ENCODE measurements at regions not wholly inside any gene's neighbourhood (a gene's known extent, or its start where the extent isn't known, plus 50 kb on each side); places are given as distances from the start of the nearest gene placed in this dataset.
"Not testable (repeated sequence)": the region's sequence is repeated elsewhere in the genome, so short reads cannot be mapped to it uniquely, and the experiment has no call there.

- Histone ChIP-seq H3K27me3 (ENCODE audit: control insufficient read depth in 1 of 2, insufficient read depth in 2 of 2, low read length in 2 of 2) (no peaks in the 10 kb centered on the region), H3K4me3 (ENCODE audit: low read depth in 1 of 2, low read length in 2 of 2) (no peak overlapping the region), H3K36me3 (ENCODE audit: insufficient read depth, low read length) (no peaks in the 10 kb centered on the region), H3K9me3 (ENCODE audit: low read length) (no peaks in the 10 kb centered on the region), H3K4me1 (ENCODE audit: insufficient read depth, low read length) (no peaks in the 10 kb centered on the region), H3K27ac (ENCODE audit: low read depth, low read length) (no peak overlapping the region), H3K9ac (ENCODE audit: low read length) (no peak overlapping the region)
These were observed 2197.0 kb upstream of the RAG2 start for GRCh38 chr11:38795027-38795426.

- no peak overlapping the region for H3K9ac ChIP-seq (ENCODE audit: low read length)
- no peaks in the 10 kb centered on the region for H3K4me1 ChIP-seq (ENCODE audit: insufficient read depth, low read length)
- H3K27ac ChIP-seq (ENCODE audit: low read depth, low read length) = no peak overlapping the region
- H3K9me3 ChIP-seq (ENCODE audit: low read length) = no peaks in the 10 kb centered on the region
- H3K27me3 ChIP-seq (ENCODE audit: control insufficient read depth in 1 of 2, insufficient read depth in 2 of 2, low read length in 2 of 2) = no peaks in the 10 kb centered on the region
- H3K36me3 ChIP-seq (ENCODE audit: insufficient read depth, low read length) = no peaks in the 10 kb centered on the region
- no peak overlapping the region for H3K4me3 ChIP-seq (ENCODE audit: low read depth in 1 of 2, low read length in 2 of 2)
These were observed 2193.4 kb upstream of the RAG2 start for GRCh38 chr11:38791346-38791961.

- no peak overlapping the region for H3K9ac ChIP-seq (ENCODE audit: low read length)
- no peak overlapping the region for H3K27ac ChIP-seq (ENCODE audit: low read depth, low read length)
- H3K36me3 ChIP-seq (ENCODE audit: insufficient read depth, low read length) = no peaks in the 10 kb centered on the region
- no peaks in the 10 kb centered on the region for H3K27me3 ChIP-seq (ENCODE audit: control insufficient read depth in 1 of 2, insufficient read depth in 2 of 2, low read length in 2 of 2)
- no peak overlapping the region for H3K4me3 ChIP-seq (ENCODE audit: low read depth in 1 of 2, low read length in 2 of 2)
- no peaks in the 10 kb centered on the region for H3K4me1 ChIP-seq (ENCODE audit: insufficient read depth, low read length)
- no peaks in the 10 kb centered on the region for H3K9me3 ChIP-seq (ENCODE audit: low read length)
These were observed 2190.5 kb upstream of the RAG2 start for GRCh38 chr11:38788561-38788960.

GRCh38 chr11:38784164-38784563 lies 2186.1 kb upstream of the RAG2 start:
- Histone ChIP-seq H3K4me1 (ENCODE audit: insufficient read depth, low read length) (no peaks in the 10 kb centered on the region), H3K9ac (ENCODE audit: low read length) (no peak overlapping the region), H3K4me3 (ENCODE audit: low read depth in 1 of 2, low read length in 2 of 2) (no peak overlapping the region), H3K27me3 (ENCODE audit: control insufficient read depth in 1 of 2, insufficient read depth in 2 of 2, low read length in 2 of 2) (no peaks in the 10 kb centered on the region), H3K9me3 (ENCODE audit: low read length) (no peaks in the 10 kb centered on the region), H3K27ac (ENCODE audit: low read depth, low read length) (no peak overlapping the region), H3K36me3 (ENCODE audit: insufficient read depth, low read length) (no peaks in the 10 kb centered on the region)

- no peak overlapping the region for H3K4me3 ChIP-seq (ENCODE audit: low read depth in 1 of 2, low read length in 2 of 2)
- H3K27me3 ChIP-seq (ENCODE audit: control insufficient read depth in 1 of 2, insufficient read depth in 2 of 2, low read length in 2 of 2) = no peaks in the 10 kb centered on the region
- no peak overlapping the region for H3K9ac ChIP-seq (ENCODE audit: low read length)
- no peaks in the 10 kb centered on the region for H3K36me3 ChIP-seq (ENCODE audit: insufficient read depth, low read length)
- no peak overlapping the region for H3K27ac ChIP-seq (ENCODE audit: low read depth, low read length)
- H3K9me3 ChIP-seq (ENCODE audit: low read length) = no peaks in the 10 kb centered on the region
- H3K4me1 ChIP-seq (ENCODE audit: insufficient read depth, low read length) = no peaks in the 10 kb centered on the region
These were observed 2168.8 kb upstream of the RAG2 start for GRCh38 chr11:38766796-38767195.

GRCh38 chr11:38759394-38759793 lies 2161.4 kb upstream of the RAG2 start:
- Histone ChIP-seq H3K4me1 (ENCODE audit: insufficient read depth, low read length) (no peaks in the 10 kb centered on the region), H3K9me3 (ENCODE audit: low read length) (no peaks in the 10 kb centered on the region), H3K27me3 (ENCODE audit: control insufficient read depth in 1 of 2, insufficient read depth in 2 of 2, low read length in 2 of 2) (no peaks in the 10 kb centered on the region), H3K4me3 (ENCODE audit: low read depth in 1 of 2, low read length in 2 of 2) (no peak overlapping the region), H3K27ac (ENCODE audit: low read depth, low read length) (no peak overlapping the region), H3K9ac (ENCODE audit: low read length) (no peak overlapping the region), H3K36me3 (ENCODE audit: insufficient read depth, low read length) (no peaks in the 10 kb centered on the region)

GRCh38 chr11:38756537-38756936 lies 2158.5 kb upstream of the RAG2 start:
- Histone ChIP-seq H3K27ac (ENCODE audit: low read depth, low read length) (no peak overlapping the region), H3K4me3 (ENCODE audit: low read depth in 1 of 2, low read length in 2 of 2) (no peak overlapping the region), H3K4me1 (ENCODE audit: insufficient read depth, low read length) (no peaks in the 10 kb centered on the region), H3K27me3 (ENCODE audit: control insufficient read depth in 1 of 2, insufficient read depth in 2 of 2, low read length in 2 of 2) (no peaks in the 10 kb centered on the region), H3K9me3 (ENCODE audit: low read length) (no peaks in the 10 kb centered on the region), H3K9ac (ENCODE audit: low read length) (no peak overlapping the region), H3K36me3 (ENCODE audit: insufficient read depth, low read length) (no peaks in the 10 kb centered on the region)

- Histone ChIP-seq H3K36me3 (ENCODE audit: insufficient read depth, low read length) (no peaks in the 10 kb centered on the region), H3K9me3 (ENCODE audit: low read length) (no peaks in the 10 kb centered on the region), H3K4me1 (ENCODE audit: insufficient read depth, low read length) (no peaks in the 10 kb centered on the region), H3K27ac (ENCODE audit: low read depth, low read length) (no peak overlapping the region), H3K9ac (ENCODE audit: low read length) (no peak overlapping the region), H3K4me3 (ENCODE audit: low read depth in 1 of 2, low read length in 2 of 2) (no peak overlapping the region), H3K27me3 (ENCODE audit: control insufficient read depth in 1 of 2, insufficient read depth in 2 of 2, low read length in 2 of 2) (no peaks in the 10 kb centered on the region)
These were observed 2153.4 kb upstream of the RAG2 start for GRCh38 chr11:38751421-38751820.

- H3K27ac ChIP-seq (ENCODE audit: low read depth, low read length); H3K9ac ChIP-seq (ENCODE audit: low read length); H3K4me3 ChIP-seq (ENCODE audit: low read depth in 1 of 2, low read length in 2 of 2); H3K36me3 ChIP-seq (ENCODE audit: insufficient read depth, low read length); H3K27me3 ChIP-seq (ENCODE audit: control insufficient read depth in 1 of 2, insufficient read depth in 2 of 2, low read length in 2 of 2); H3K9me3 ChIP-seq (ENCODE audit: low read length); H3K4me1 ChIP-seq (ENCODE audit: insufficient read depth, low read length): not testable (repeated sequence)
These were observed 2148.5 kb upstream of the RAG2 start for GRCh38 chr11:38746516-38746915.

- no peak overlapping the region for H3K4me3 ChIP-seq (ENCODE audit: low read depth in 1 of 2, low read length in 2 of 2)
- no peaks in the 10 kb centered on the region for H3K9me3 ChIP-seq (ENCODE audit: low read length)
- no peak overlapping the region for H3K27ac ChIP-seq (ENCODE audit: low read depth, low read length)
- no peaks in the 10 kb centered on the region for H3K4me1 ChIP-seq (ENCODE audit: insufficient read depth, low read length)
- H3K9ac ChIP-seq (ENCODE audit: low read length) = no peak overlapping the region
- no peaks in the 10 kb centered on the region for H3K36me3 ChIP-seq (ENCODE audit: insufficient read depth, low read length)
- no peaks in the 10 kb centered on the region for H3K27me3 ChIP-seq (ENCODE audit: control insufficient read depth in 1 of 2, insufficient read depth in 2 of 2, low read length in 2 of 2)
These were observed 2125.3 kb upstream of the RAG2 start for GRCh38 chr11:38723361-38723760.

GRCh38 chr11:38721586-38722315 lies 2123.7 kb upstream of the RAG2 start:
- Histone ChIP-seq H3K27me3 (ENCODE audit: control insufficient read depth in 1 of 2, insufficient read depth in 2 of 2, low read length in 2 of 2) (no peaks in the 10 kb centered on the region), H3K27ac (ENCODE audit: low read depth, low read length) (no peak overlapping the region), H3K9me3 (ENCODE audit: low read length) (no peaks in the 10 kb centered on the region), H3K36me3 (ENCODE audit: insufficient read depth, low read length) (no peaks in the 10 kb centered on the region), H3K4me1 (ENCODE audit: insufficient read depth, low read length) (no peaks in the 10 kb centered on the region), H3K4me3 (ENCODE audit: low read depth in 1 of 2, low read length in 2 of 2) (no peak overlapping the region), H3K9ac (ENCODE audit: low read length) (no peak overlapping the region)

GRCh38 chr11:38718659-38719058 lies 2120.6 kb upstream of the RAG2 start:
- no peaks in the 10 kb centered on the region for H3K27me3 ChIP-seq (ENCODE audit: control insufficient read depth in 1 of 2, insufficient read depth in 2 of 2, low read length in 2 of 2)
- no peak overlapping the region for H3K9ac ChIP-seq (ENCODE audit: low read length)
- H3K36me3 ChIP-seq (ENCODE audit: insufficient read depth, low read length) = no peaks in the 10 kb centered on the region
- no peak overlapping the region for H3K27ac ChIP-seq (ENCODE audit: low read depth, low read length)
- H3K4me3 ChIP-seq (ENCODE audit: low read depth in 1 of 2, low read length in 2 of 2) = no peak overlapping the region
- no peaks in the 10 kb centered on the region for H3K9me3 ChIP-seq (ENCODE audit: low read length)
- no peaks in the 10 kb centered on the region for H3K4me1 ChIP-seq (ENCODE audit: insufficient read depth, low read length)

Measured in muscle layer of colon (tissue), 2 donors.